ENCODE measurements at regions not wholly inside any gene's neighbourhood (a gene's known extent, or its start where the extent isn't known, plus 50 kb on each side); places are given as distances from the start of the nearest gene placed in this dataset.

DNA sequence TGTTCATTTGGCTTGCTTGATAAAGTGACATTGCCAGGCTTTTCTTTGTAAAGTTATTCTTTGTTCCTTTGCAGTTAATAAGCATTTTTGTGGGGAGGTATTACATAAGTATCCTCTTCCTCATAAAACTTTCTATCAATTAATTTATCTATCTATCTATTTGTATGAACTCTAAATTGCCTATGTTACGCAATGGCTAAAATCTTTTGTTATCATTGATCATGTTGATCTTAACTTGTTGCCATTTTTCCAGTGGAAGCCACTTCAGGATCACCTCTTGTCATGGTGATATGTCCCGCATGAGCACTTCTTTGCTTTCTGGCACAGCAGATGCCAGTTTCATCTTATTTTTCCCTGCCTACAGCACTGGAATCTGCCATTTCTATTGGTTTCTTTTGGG is 436.7 kb upstream of the KIF2A start:
- no peak overlapping the region for H2BK120ac ChIP-seq (replicated peaks; ENCODE audit: low read depth, low read length)
- H3K27ac ChIP-seq (ENCODE audit: low read depth, low read length): no peak overlapping the region
- H4K8ac ChIP-seq (ENCODE audit: extremely low read depth, insufficient read depth, low read length): no peak overlapping the region
- ChIA-PET POLR2A (ENCODE audit: partially characterized antibody) (no interaction called here), CTCF (ENCODE audit: partially characterized antibody) (no interaction called here)
- no peaks in the 10 kb centered on the region for H3K27me3 ChIP-seq (replicated peaks in 1 of 4; ENCODE audit: control insufficient read depth in 3 of 4, extremely low read depth in 1 of 4, insufficient read depth in 3 of 4, low read length in 3 of 4)
- H2BK15ac ChIP-seq (ENCODE audit: low read length): no peak overlapping the region
- no peak overlapping the region for H3K4me2 ChIP-seq (ENCODE audit: insufficient read depth in 1 of 2, low read depth in 2 of 2, low read length in 2 of 2)
- no peak overlapping the region for H2BK20ac ChIP-seq (ENCODE audit: low read length)
- no peak overlapping the region for H3K4ac ChIP-seq (replicated peaks; ENCODE audit: insufficient read length, low read depth, low read length)
- H3K56ac ChIP-seq (replicated peaks; ENCODE audit: insufficient read length, low read depth, low read length): no peak overlapping the region
- no peak overlapping the region for H3K18ac ChIP-seq (ENCODE audit: extremely low read depth, low read length)
- no peak overlapping the region for H3K23ac ChIP-seq (ENCODE audit: insufficient read length)
- FAIRE-seq: no peak
- no peak overlapping the region for H4K5ac ChIP-seq (ENCODE audit: insufficient read length, low read depth, low read length)
- no peak overlapping the region for H2AFZ ChIP-seq (ENCODE audit: low read length)
- no peaks in the 10 kb centered on the region for H3K23me2 ChIP-seq (ENCODE audit: low read depth, low read length)
- H3K79me2 ChIP-seq (ENCODE audit: control insufficient read depth in 1 of 2, insufficient read depth in 2 of 2, low read length in 2 of 2): no peaks in the 10 kb centered on the region
- H3K4me3 ChIP-seq (ENCODE audit: extremely low read depth in 1 of 4, insufficient read depth in 2 of 4, low read depth in 3 of 4, low read length in 4 of 4): no peak overlapping the region
- no peak overlapping the region for H4K91ac ChIP-seq (replicated peaks; ENCODE audit: insufficient read length, low read length)
- TF ChIP-seq POU5F1 (IDR thresholded peaks at IDR 0.05; ENCODE audit: low read depth, low read length) (no peak), CEBPB (IDR thresholded peaks at IDR 0.05; ENCODE audit: low read depth, low read length) (peak; percentile 31; the same call in 1 of the 2 replicates), TEAD4 (IDR thresholded peaks at IDR 0.05; ENCODE audit: low read depth, low read length) (no peak), BACH1 (IDR thresholded peaks at IDR 0.05; ENCODE audit: low read length) (no peak)
- H3K4me1 ChIP-seq (replicated peaks in 1 of 4; ENCODE audit: control insufficient read depth in 3 of 4, insufficient read depth in 4 of 4, low read length in 3 of 4): no peaks in the 10 kb centered on the region
- WGBS, 2 experiments (ENCODE audit: extremely low coverage in 1 of 2, insufficient coverage in 1 of 2, insufficient read length in 1 of 2, insufficient replicate concordance in 2 of 2, low coverage in 1 of 2, low lambda C conversion rate in 2 of 2, missing lambda C conversion rate in 1 of 2): 86% methylated on average over 2 of the region's 2 CpGs; no CpG with 5 or more reads in 1 of the 2 experiments
- H3K79me1 ChIP-seq (ENCODE audit: low read depth, low read length): no peaks in the 10 kb centered on the region
- peaks cover 12 to 19% of the 10 kb centered on the region in 2 experiments; a peak in 3 of 4 replicates for H3K9me3 ChIP-seq (ENCODE audit: insufficient read depth in 2 of 2, low read depth in 1 of 2, low read length in 1 of 2)
- H3K36me3 ChIP-seq (ENCODE audit: control insufficient read depth in 2 of 4, insufficient read depth in 4 of 4, low read length in 3 of 4): 0 out of 8 replicates have a peak, but pooled peaks cover 0 to 2% (median 0%) of the 10 kb centered on the region in 4 experiments
- H4K20me1 ChIP-seq (replicated peaks in 1 of 2; ENCODE audit: control insufficient read depth in 1 of 2, insufficient read depth in 2 of 2, low read length in 2 of 2): no peaks in the 10 kb centered on the region
- no peak overlapping the region for H2BK12ac ChIP-seq (ENCODE audit: low read depth, low read length)
- H2BK5ac ChIP-seq (ENCODE audit: low read depth, low read length): no peak overlapping the region
- DNase-seq (ENCODE audit: low read depth in 1 of 2, low spot score in 2 of 2): no peak
- H3K14ac ChIP-seq (ENCODE audit: insufficient read length): no peak overlapping the region
- H2AK5ac ChIP-seq (ENCODE audit: low read depth, low read length): no peak overlapping the region
- no peak overlapping the region for H3K9ac ChIP-seq (replicated peaks in 1 of 4; ENCODE audit: extremely low read depth in 1 of 4, low read depth in 3 of 4, low read length in 3 of 4)
